GM18951 (cell line): ENCODE measurements at regions not wholly inside any gene's neighbourhood (a gene's known extent, or its start where the extent isn't known, plus 50 kb on each side); places are given as distances from the start of the nearest gene placed in this dataset.

ENCODE experiments used
- POLR2A ChIP-seq: IDR thresholded peaks from 4 replicates; pipeline ENCODE4 v1.6.1; 2011; ENCODE audit warnings: mild to moderate bottlenecking; ENCODE audit not compliant: insufficient read length, insufficient read depth; ENCODE audit errors: extremely low read depth
- in situ Hi-C: fragments of 300-500 bp; cut with MboI; formaldehyde crosslinking; loops from one replicate; pipeline ENCODE4 v1.12.0; 2022; ENCODE audit warnings: low sequenced_read_pairs, mixed read lengths, inconsistent platforms; ENCODE audit not compliant: unreplicated experiment

GRCh38 chr10:108385963-108386362 lies 1221.5 kb upstream of the SORCS1 start:
- in situ Hi-C loops, result no loop called here
- no peak for TF ChIP-seq POLR2A

- in situ Hi-C loops, result no loop called here
- no peak for TF ChIP-seq POLR2A
Measured at GRCh38 chr10:108384378-108384777, 1219.9 kb upstream of the SORCS1 start.

GRCh38 chr10:108378779-108379178 lies 1214.3 kb upstream of the SORCS1 start:
- no peak for TF ChIP-seq POLR2A
- in situ Hi-C loops, result no loop called here

DNA sequence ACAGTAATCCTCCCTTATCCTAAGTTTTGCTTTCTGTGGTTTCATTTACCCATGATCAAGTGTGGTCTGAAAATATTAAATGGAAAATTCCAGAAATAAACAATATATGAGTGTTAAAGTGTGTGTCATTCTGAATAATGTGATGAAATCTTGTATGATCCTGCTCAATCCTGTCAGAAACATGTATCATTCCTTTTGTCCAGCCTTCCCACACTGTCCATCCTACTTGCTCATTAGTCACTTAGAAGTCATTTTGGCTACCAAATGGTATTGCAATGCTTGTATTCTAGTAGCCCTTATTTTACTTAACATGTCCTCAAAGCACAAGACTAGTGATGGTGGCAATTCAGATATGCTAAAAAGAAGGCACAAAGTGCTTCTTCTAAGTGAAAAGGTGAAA lies 1211.2 kb upstream of the SORCS1 start:
- no peak for TF ChIP-seq POLR2A
- in situ Hi-C loops, result no loop called here

DNA sequence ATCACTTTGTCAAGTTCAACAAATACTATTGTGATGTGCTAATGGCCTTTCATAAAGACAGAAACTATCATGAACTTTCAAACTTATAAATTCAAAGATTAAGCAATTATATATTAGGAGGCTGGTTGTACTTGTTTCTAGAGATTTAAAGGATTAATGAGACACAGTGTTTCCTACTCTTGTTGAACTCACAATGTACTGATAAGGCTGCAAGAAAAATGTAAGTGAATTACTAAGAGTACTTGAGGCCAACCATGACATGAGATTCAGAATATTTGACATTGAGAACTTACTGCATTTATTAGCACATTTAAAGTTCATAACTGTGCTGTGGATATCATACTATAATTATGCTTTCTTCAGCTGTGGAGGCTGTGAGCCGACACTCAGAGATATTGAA lies 1210.5 kb upstream of the SORCS1 start:
- in situ Hi-C loops, result no loop called here

DNA sequence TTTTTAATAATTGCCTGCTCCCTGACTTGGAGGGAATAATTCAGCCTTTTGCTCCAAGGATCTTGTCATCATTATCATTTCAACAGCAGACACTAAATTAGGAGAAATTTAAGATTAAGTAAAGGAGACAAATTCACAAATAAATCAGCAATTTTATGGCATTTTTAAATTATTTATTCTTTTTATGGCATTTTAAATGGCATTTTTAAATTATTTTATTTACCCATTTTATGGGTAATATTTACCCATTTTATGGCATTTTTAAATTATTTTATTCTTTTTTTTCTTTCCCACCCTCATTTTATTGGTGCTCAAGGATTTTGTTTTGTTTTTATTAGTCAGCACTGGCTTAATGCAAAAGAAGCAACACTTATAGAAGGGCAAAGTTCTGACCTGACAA lies 1201.0 kb upstream of the SORCS1 start:
- in situ Hi-C loops, result no loop called here
- no peak for TF ChIP-seq POLR2A

More for the DNA sequence above, 1210.5 kb upstream of the SORCS1 start:
- TF ChIP-seq POLR2A, result no peak

- no peak for TF ChIP-seq POLR2A
- in situ Hi-C loops, result no loop called here
Measured at GRCh38 chr10:108363576-108363975, 1199.1 kb upstream of the SORCS1 start.

DNA sequence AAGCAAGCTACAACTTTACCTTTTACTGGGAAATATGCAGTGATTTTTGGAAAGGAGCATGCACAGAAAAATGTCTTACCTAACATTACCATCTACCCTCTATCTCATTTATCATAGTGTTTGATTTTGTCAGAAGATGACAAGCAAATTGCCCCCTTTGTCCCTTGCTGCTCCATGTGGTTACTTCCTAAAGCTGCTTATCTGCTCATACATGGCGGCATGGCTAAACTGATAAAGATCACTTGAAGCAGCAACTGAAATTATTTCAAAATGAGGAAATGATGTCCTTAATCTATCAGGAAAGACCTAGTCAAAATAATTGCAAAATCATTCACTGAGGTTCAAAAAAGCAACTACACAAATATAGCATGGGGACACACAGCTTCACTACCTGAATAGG lies 1198.5 kb upstream of the SORCS1 start:
- no peak for TF ChIP-seq POLR2A

GRCh38 chr10:108362296-108362695 lies 1197.8 kb upstream of the SORCS1 start:
- in situ Hi-C loops, result no loop called here
- TF ChIP-seq POLR2A, result no peak

More for the DNA sequence above, 1198.5 kb upstream of the SORCS1 start:
- in situ Hi-C loops, result no loop called here

- in situ Hi-C loops, result no loop called here
- no peak for TF ChIP-seq POLR2A
Measured at GRCh38 chr10:108360187-108360586, 1195.7 kb upstream of the SORCS1 start.

- no peak for TF ChIP-seq POLR2A
- in situ Hi-C loops, result no loop called here
Measured at GRCh38 chr10:108358912-108359311, 1194.4 kb upstream of the SORCS1 start.

- in situ Hi-C loops, result no loop called here
- no peak for TF ChIP-seq POLR2A
Measured at GRCh38 chr10:108352771-108353170, 1188.3 kb upstream of the SORCS1 start.

DNA sequence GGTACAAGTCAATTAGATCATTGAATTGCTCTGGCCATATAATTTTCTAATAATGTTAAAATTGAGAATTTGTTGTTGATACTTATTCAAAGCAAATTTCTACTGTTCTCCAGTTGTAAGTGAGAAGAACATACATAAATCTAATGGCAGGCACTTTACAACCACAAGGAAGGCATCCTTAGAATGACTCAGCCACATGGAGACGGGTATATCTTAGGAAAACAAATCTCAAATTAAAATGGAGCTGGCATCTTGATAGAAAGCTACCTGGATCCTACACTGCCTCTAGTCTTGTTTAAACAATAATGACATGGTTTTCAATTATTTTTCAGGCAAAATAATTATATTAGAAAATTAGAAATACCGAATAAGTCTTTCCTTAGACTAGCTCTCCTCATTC lies 1183.7 kb upstream of the SORCS1 start:
- in situ Hi-C loops, result no loop called here
- no peak for TF ChIP-seq POLR2A

- in situ Hi-C loops, result no loop called here
- TF ChIP-seq POLR2A, result no peak
Measured at GRCh38 chr10:108346066-108346465, 1181.6 kb upstream of the SORCS1 start.

GRCh38 chr10:108338146-108338545 lies 1173.6 kb upstream of the SORCS1 start:
- TF ChIP-seq POLR2A, result no peak
- in situ Hi-C loops, result no loop called here

- TF ChIP-seq POLR2A, result no peak
- in situ Hi-C loops, result no loop called here
Measured at GRCh38 chr10:108336836-108337235, 1172.3 kb upstream of the SORCS1 start.

DNA sequence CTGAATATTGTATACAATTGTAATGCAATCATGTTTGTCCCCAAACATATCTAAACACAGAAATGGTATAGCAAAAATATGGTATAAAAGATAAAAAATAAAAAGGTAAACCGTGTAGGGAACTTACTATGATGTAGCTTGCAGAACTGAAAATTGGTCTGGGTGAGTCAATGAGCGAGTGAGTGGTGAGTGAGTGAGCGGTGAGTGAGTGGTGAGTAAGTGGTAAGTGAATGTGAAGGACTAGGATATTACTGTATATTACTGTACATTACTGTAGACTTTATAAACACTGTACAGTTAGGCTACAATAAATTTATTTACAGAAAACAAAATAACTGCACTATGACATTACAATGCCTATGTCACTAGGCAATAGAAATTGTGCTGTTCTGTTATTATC lies 1163.2 kb upstream of the SORCS1 start:
- in situ Hi-C loops, result no loop called here
- TF ChIP-seq POLR2A, result no peak
